GM12891 (cell line): ENCODE measurements at regions not wholly inside any gene's neighbourhood (a gene's known extent, or its start where the extent isn't known, plus 50 kb on each side); places are given as distances from the start of the nearest gene placed in this dataset.

Experiments used
- PAX5 ChIP-seq: IDR thresholded peaks from 2 replicates; pipeline ENCODE4 v1.6.1; 2011; ENCODE audit warnings: low read length, moderate library complexity, mild to moderate bottlenecking; ENCODE audit not compliant: insufficient read depth, severe bottlenecking
- POLR2A ChIP-seq: IDR thresholded peaks from 2 replicates; pipeline ENCODE4 v1.6.1; 2011; ENCODE audit warnings: low read depth, low read length, control low read depth
- SPI1 ChIP-seq: IDR thresholded peaks from 2 replicates; pipeline ENCODE4 v1.6.1; 2011; ENCODE audit warnings: low read depth, low read length, control low read depth
- TAF1 ChIP-seq: IDR thresholded peaks from 2 replicates; pipeline ENCODE4 v1.6.1; 2011; ENCODE audit warnings: low read depth, low read length, control low read depth

DNA sequence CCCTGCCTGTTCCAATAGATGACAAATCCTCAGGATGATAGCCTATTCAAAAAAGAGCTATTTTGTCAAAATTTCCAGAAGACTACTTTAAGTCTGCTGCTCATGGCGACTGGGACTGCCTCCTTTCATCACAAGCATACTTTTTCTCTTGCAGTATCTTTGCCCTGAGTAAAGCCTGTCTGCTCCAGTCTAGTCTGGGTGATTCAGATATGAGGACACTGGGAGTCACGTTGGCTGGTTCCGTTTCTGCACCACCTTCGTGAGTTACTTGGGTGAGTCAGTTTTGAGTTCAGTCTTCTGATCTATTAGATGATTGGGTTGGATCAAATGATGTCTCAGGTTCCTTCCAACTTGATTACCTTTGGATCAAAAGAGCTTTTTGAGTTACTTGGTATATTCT is 301.3 kb upstream of the STXBP6 start:
- TF ChIP-seq TAF1 (no peak), POLR2A (no peak), PAX5 (no peak), SPI1 (no peak)
